C4-2B (cell line): ENCODE measurements at regions not wholly inside any gene's neighbourhood (a gene's known extent, or its start where the extent isn't known, plus 50 kb on each side); places are given as distances from the start of the nearest gene placed in this dataset.

Experiments used
- CTCF ChIP-seq: fragments of 450-650 bp; conservative IDR thresholded peaks from 2 replicates; pipeline ENCODE4 v1.5.1; 2017; ENCODE audit warnings: mild to moderate bottlenecking
- ZFX ChIP-seq: fragments of 450-650 bp; IDR thresholded peaks from 2 replicates; pipeline ENCODE4 v1.6.1; 2017

- TF ChIP-seq CTCF: no peak
- no peak for TF ChIP-seq ZFX
Measured at GRCh38 chr20:52476074-52476750, 284.6 kb upstream of the ZFP64 start.
